IMR-90 (cell line): ENCODE measurements at regions not wholly inside any gene's neighbourhood (a gene's known extent, or its start where the extent isn't known, plus 50 kb on each side); places are given as distances from the start of the nearest gene placed in this dataset.

Experiments used
- ATAC-seq: fragments of 200-7000 bp; cut with Tn5 transposase; 2 replicates; pipeline ENCODE4 v1.9.1; 2020; ENCODE audit warnings: low read depth, mild to moderate bottlenecking, moderate library complexity
- BruUV-seq: library from RNA; stranded (reverse); fragments of 400-500 nt; replicated peaks from 2 replicates; lab custom pipeline; 2021; lab: Mats Ljungman, UMichigan
- CTCF ChIA-PET: fragments of 300-600 bp; formaldehyde crosslinking; extraction: SDS; loops from one replicate; lab custom pipeline; 2021; ENCODE audit warnings: antibody characterized with exemption; lab: Yijun Ruan, JAX
- POLR2A ChIA-PET: fragments of 300-600 bp; sonication (Branson Sonifier 250); formaldehyde crosslinking; loops from one replicate; lab custom pipeline; 2022; ENCODE audit warnings: antibody characterized with exemption; ENCODE audit not compliant: unreplicated experiment; lab: Charles Lee
- DNase-seq: peaks from one replicate; pipeline ENCODE4 v3.0.0; 2013
- H2AFZ ChIP-seq: replicated peaks from 2 replicates; pipeline ENCODE3; 2013; ENCODE audit warnings: low read length, mild to moderate bottlenecking; ENCODE audit not compliant: poor library complexity
- H2AK5ac ChIP-seq: 2 replicates; pipeline ENCODE4 v1.6.1; 2013; ENCODE audit warnings: low read depth, low read length, inconsistent platforms
- H2AK9ac ChIP-seq: replicated peaks from 2 replicates; pipeline ENCODE3; 2013; ENCODE audit warnings: mild to moderate bottlenecking, low read depth, low read length, moderate library complexity; ENCODE audit not compliant: poor library complexity
- H2BK120ac ChIP-seq: 2 replicates; pipeline ENCODE4 v1.6.1; 2013; ENCODE audit warnings: low read depth, low read length, inconsistent platforms
- H2BK15ac ChIP-seq: 3 replicates; pipeline ENCODE4 v1.6.1; 2013; ENCODE audit warnings: low read depth, low read length, inconsistent platforms
- H2BK20ac ChIP-seq: 2 replicates; pipeline ENCODE4 v1.6.1; 2013; ENCODE audit warnings: low read depth, mild to moderate bottlenecking, inconsistent platforms, low read length, moderate library complexity
- H2BK5ac ChIP-seq: 2 replicates; pipeline ENCODE4 v1.6.1; 2013; ENCODE audit warnings: mild to moderate bottlenecking, low read depth, low read length, inconsistent platforms; ENCODE audit not compliant: poor library complexity, severe bottlenecking
- H3K14ac ChIP-seq: replicated peaks from 2 replicates; pipeline ENCODE4 v1.6.1; 2013; ENCODE audit warnings: low read depth, low read length, inconsistent platforms
- H3K18ac ChIP-seq: 2 replicates; pipeline ENCODE4 v1.6.1; 2013; ENCODE audit warnings: low read depth, low read length, control low read depth
- H3K23ac ChIP-seq: 2 replicates; pipeline ENCODE4 v1.6.1; 2013; ENCODE audit warnings: low read depth, low read length, inconsistent platforms
- H3K27ac ChIP-seq: 2 replicates; pipeline ENCODE4 v1.5.1; 2013; ENCODE audit warnings: mild to moderate bottlenecking, control low read depth, low read length; ENCODE audit not compliant: insufficient read depth
- H3K27me3 ChIP-seq: 2 replicates; pipeline ENCODE4 v1.6.1; 2013; ENCODE audit warnings: low read length; ENCODE audit not compliant: control insufficient read depth, insufficient read depth
- H3K36me3 ChIP-seq: 2 replicates; pipeline ENCODE4 v1.6.1; 2013; ENCODE audit warnings: low read length, mixed read lengths; ENCODE audit not compliant: control insufficient read depth, insufficient read depth
- H3K4ac ChIP-seq: 2 replicates; pipeline ENCODE4 v1.6.1; 2013; ENCODE audit warnings: low read depth, low read length, inconsistent platforms
- H3K4me1 ChIP-seq: 2 replicates; pipeline ENCODE4 v1.6.1; 2013; ENCODE audit warnings: low read length, mixed read lengths; ENCODE audit not compliant: control insufficient read depth, insufficient read depth
- H3K4me2 ChIP-seq: 2 replicates; pipeline ENCODE4 v1.6.1; 2013; ENCODE audit warnings: low read depth, mild to moderate bottlenecking, control low read depth, low read length, moderate library complexity
- H3K4me3 ChIP-seq: 2 replicates; pipeline ENCODE4 v1.5.1; 2013; ENCODE audit warnings: low read depth, mild to moderate bottlenecking, control low read depth, low read length, moderate library complexity; ENCODE audit not compliant: insufficient read depth
- H3K56ac ChIP-seq: 2 replicates; pipeline ENCODE4 v1.6.1; 2013; ENCODE audit warnings: low read length, inconsistent platforms; ENCODE audit not compliant: insufficient read depth; ENCODE audit errors: extremely low read depth
- H3K79me1 ChIP-seq, 2 experiments: 2 replicates each; pipeline ENCODE4 v1.6.1; 2013; ENCODE audit warnings: low read length in 2 of 2, inconsistent platforms in 1 of 2, low read depth in 1 of 2
- H3K9ac ChIP-seq: 2 replicates; pipeline ENCODE4 v1.6.1; 2013; ENCODE audit warnings: low read depth, low read length, control low read depth
- H3K9me1 ChIP-seq: 2 replicates; pipeline ENCODE4 v1.6.1; 2013; ENCODE audit warnings: low read length, inconsistent platforms; ENCODE audit not compliant: insufficient read depth
- H3K9me3 ChIP-seq: 2 replicates; pipeline ENCODE4 v1.6.1; 2013; ENCODE audit warnings: low read length; ENCODE audit not compliant: control insufficient read depth, insufficient read depth
- H4K20me1 ChIP-seq: 2 replicates; pipeline ENCODE4 v1.6.1; 2013; ENCODE audit warnings: low read length, inconsistent platforms; ENCODE audit not compliant: insufficient read depth
- H4K5ac ChIP-seq: 2 replicates; pipeline ENCODE4 v1.6.1; 2013; ENCODE audit warnings: mild to moderate bottlenecking, low read depth, low read length, control low read depth
- H4K8ac ChIP-seq, 2 experiments: 2 replicates each; pipeline ENCODE4 v1.6.1; 2013; ENCODE audit warnings: low read depth in 2 of 2, low read length in 2 of 2, control low read depth in 1 of 2, inconsistent platforms in 1 of 2
- H4K91ac ChIP-seq: 2 replicates; pipeline ENCODE4 v1.6.1; 2013; ENCODE audit warnings: low read depth, low read length, inconsistent platforms; ENCODE audit not compliant: insufficient read depth
- BHLHE40 ChIP-seq: fragments of 150-350 bp; IDR thresholded peaks from 2 replicates; pipeline ENCODE4 v1.6.1; 2016; ENCODE audit warnings: mild to moderate bottlenecking, low read depth, low read length
- CEBPB ChIP-seq: IDR thresholded peaks from 2 replicates; pipeline ENCODE4 v1.6.1; 2012; ENCODE audit warnings: low read depth, low read length, improper control_type of control experiment
- CHD1 ChIP-seq: IDR thresholded peaks from 2 replicates; pipeline ENCODE4 v1.6.1; 2012; ENCODE audit warnings: low read depth, low read length, improper control_type of control experiment
- MXI1 ChIP-seq: IDR thresholded peaks from 2 replicates; pipeline ENCODE4 v1.6.1; 2012; ENCODE audit warnings: low read depth, mild to moderate bottlenecking, low read length, moderate library complexity, borderline replicate concordance
- RAD21 ChIP-seq: IDR thresholded peaks from 2 replicates; pipeline ENCODE4 v1.6.1; 2012; ENCODE audit warnings: low read length, improper control_type of control experiment
- RFX5 ChIP-seq: IDR thresholded peaks from 2 replicates; pipeline ENCODE4 v1.8.0; 2012; ENCODE audit warnings: low read depth, mild to moderate bottlenecking, low read length, moderate library complexity
- SMC3 ChIP-seq: fragments of 150-350 bp; IDR thresholded peaks from 2 replicates; pipeline ENCODE4 v1.6.1; 2016; ENCODE audit warnings: low read depth, mild to moderate bottlenecking, antibody characterized with exemption, low read length, moderate library complexity
- WGBS, 2 experiments: methylation state at CpG; one replicate each; pipeline versions ENCODE4 v1.1.5 to v1.1.7; 2013; ENCODE audit warnings: missing lambda C conversion rate in 2 of 2; ENCODE audit not compliant: insufficient read length in 1 of 2; ENCODE audit errors: extremely low coverage in 2 of 2; 5-methylcytosine and 5-hydroxymethylcytosine counted together
- dilution Hi-C: fragments of 300-500 bp; cut with HindIII; formaldehyde crosslinking; loops from one replicate; pipeline ENCODE4 v1.14.3; 2018; ENCODE audit warnings: low sequenced_read_pairs; ENCODE audit not compliant: unreplicated experiment
- in situ Hi-C: fragments of 300-500 bp; cut with MboI; formaldehyde crosslinking; loops from 3 replicates; pipeline ENCODE4 v1.14.3; 2019; ENCODE audit warnings: low sequenced_read_pairs, inconsistent platforms, mixed read lengths
- intact Hi-C: fragments of 100-400 bp; cut with micrococcal nuclease; formaldehyde crosslinking; loops from 2 replicates; pipeline ENCODE4 v1.10.0; 2022

- no peak for DNase-seq
Measured at GRCh38 chr9:93896496-93897033, 58.6 kb downstream of the BARX1 start.

More at GRCh38 chr9:93896496-93897033, 58.6 kb downstream of the BARX1 start:
- ATAC-seq: no peak
- Histone ChIP-seq H2BK120ac (no peak overlapping the region), H3K27me3 (no peaks in the 10 kb centered on the region; the same call in 1 of the 2 replicates), H2BK5ac (no peak overlapping the region), H4K5ac (no peak overlapping the region), H3K4me3 (no peak overlapping the region), H4K91ac (no peak overlapping the region), H4K20me1 (no peaks in the 10 kb centered on the region), H4K8ac (no peak overlapping the region), H2BK20ac (no peak overlapping the region), H3K9ac (no peak overlapping the region), H3K4me2 (no peak overlapping the region), H2AK9ac (no peak overlapping the region), H3K56ac (no peak overlapping the region), H3K27ac (no peak overlapping the region), H3K18ac (no peak overlapping the region), H3K23ac (no peak overlapping the region), H3K36me3 (no peaks in the 10 kb centered on the region), H2AK5ac (no peak overlapping the region), H2BK15ac (no peak overlapping the region), H2AFZ (no peak overlapping the region), H3K14ac (no peak overlapping the region), H3K79me1 (no peaks in the 10 kb centered on the region), H3K4ac (no peak overlapping the region), H3K9me3 (no peaks in the 10 kb centered on the region), H3K4me1 (no peaks in the 10 kb centered on the region), H3K9me1 (no peaks in the 10 kb centered on the region)
- ChIA-PET POLR2A (no interaction called here), CTCF (no interaction called here)
- no TSS peak for BruUV-seq
- TF ChIP-seq CEBPB: no peak
- TF ChIP-seq RFX5: no peak
- TF ChIP-seq SMC3: no peak
- TF ChIP-seq CHD1: no peak
- no peak for TF ChIP-seq MXI1
- TF ChIP-seq BHLHE40: no peak
- TF ChIP-seq RAD21: no peak
- intact Hi-C loops: no loop called here
- in situ Hi-C loops: no loop called here
- dilution Hi-C loops: no loop called here
- WGBS, 2 experiments: 0% methylated on average over 1 of the region's 9 CpGs; no CpG with 5 or more reads in 1 of the 2 experiments
